CD4-positive, alpha-beta memory T cell (primary cell): ENCODE measurements at regions not wholly inside any gene's neighbourhood (a gene's known extent, or its start where the extent isn't known, plus 50 kb on each side); places are given as distances from the start of the nearest gene placed in this dataset.

ENCODE experiments used
- CTCF ChIA-PET: fragments of 350-600 bp; sonication (Branson Sonifier 250); formaldehyde crosslinking; loops from one replicate; lab custom pipeline; 2021; ENCODE audit warnings: inconsistent platforms; ENCODE audit not compliant: partially characterized antibody; lab: Charles Lee
- POLR2A ChIA-PET: fragments of 350-600 bp; sonication (Branson Sonifier 250); formaldehyde crosslinking; loops from one replicate; lab custom pipeline; 2021; ENCODE audit not compliant: partially characterized antibody; lab: Charles Lee
- DNase-seq, 5 donors: peaks; one replicate each; pipeline versions ENCODE4 v3.0.0 to v3.0.0-alpha.2; 2020 to 2022; ENCODE audit warnings: mixed read lengths in 1 of 5
- H3K27ac ChIP-seq: one replicate; pipeline ENCODE4 v1.7.0; 2013; ENCODE audit warnings: low read depth, low read length
- H3K27me3 ChIP-seq: 2 replicates; pipeline ENCODE4 v1.7.0; 2013; ENCODE audit warnings: mild to moderate bottlenecking, low read length, moderate library complexity; ENCODE audit not compliant: insufficient read depth
- H3K36me3 ChIP-seq: 2 replicates; pipeline ENCODE4 v1.7.0; 2013; ENCODE audit warnings: mild to moderate bottlenecking, low read length, moderate library complexity; ENCODE audit not compliant: insufficient read depth
- H3K4me1 ChIP-seq: 2 replicates; pipeline ENCODE4 v1.7.0; 2013; ENCODE audit warnings: mild to moderate bottlenecking, low read length, moderate library complexity; ENCODE audit not compliant: insufficient read depth
- H3K4me3 ChIP-seq, 2 donors: one replicate each; pipeline ENCODE4 v1.7.0; 2013; ENCODE audit warnings: low read length in 2 of 2, mild to moderate bottlenecking in 1 of 2
- H3K9me3 ChIP-seq, 2 donors: one replicate each; pipeline ENCODE4 v1.7.0; 2013; ENCODE audit warnings: low read length in 2 of 2, control low read depth in 1 of 2; ENCODE audit not compliant: control insufficient read depth in 1 of 2
- H3K27ac Mint-ChIP-seq, 7 donors: one replicate each; pipeline ENCODE4 v1.8.0; 2020 to 2021; ENCODE audit warnings: mixed read lengths in 7 of 7, mild to moderate bottlenecking in 6 of 7, inconsistent platforms in 3 of 7, moderate library complexity in 3 of 7
- H3K27me3 Mint-ChIP-seq, 2 donors: one replicate each; pipeline ENCODE4 v1.8.0; 2020 to 2021; ENCODE audit warnings: mixed read lengths in 2 of 2
- H3K36me3 Mint-ChIP-seq, 2 donors: one replicate each; pipeline ENCODE4 v1.8.0; 2020 to 2021; ENCODE audit warnings: mixed read lengths in 2 of 2, inconsistent platforms in 1 of 2, mild to moderate bottlenecking in 1 of 2
- H3K4me1 Mint-ChIP-seq, 4 donors: one replicate each; pipeline ENCODE4 v1.8.0; 2020 to 2021; ENCODE audit warnings: mixed read lengths in 4 of 4, mild to moderate bottlenecking in 1 of 4
- H3K4me3 Mint-ChIP-seq, 8 donors: one replicate each; pipeline ENCODE4 v1.8.0; 2020 to 2021; ENCODE audit warnings: mixed read lengths in 8 of 8, mild to moderate bottlenecking in 7 of 8, moderate library complexity in 6 of 8, inconsistent platforms in 3 of 8
- H3K9me3 Mint-ChIP-seq, 8 donors: one replicate each; pipeline ENCODE4 v1.8.0; 2020 to 2021; ENCODE audit warnings: mixed read lengths in 8 of 8, mild to moderate bottlenecking in 5 of 8, inconsistent platforms in 3 of 8, moderate library complexity in 1 of 8
- intact Hi-C: fragments of 100-400 bp; cut with micrococcal nuclease; formaldehyde crosslinking; loops from one replicate; pipeline ENCODE4 v1.15.1; 2023

DNA sequence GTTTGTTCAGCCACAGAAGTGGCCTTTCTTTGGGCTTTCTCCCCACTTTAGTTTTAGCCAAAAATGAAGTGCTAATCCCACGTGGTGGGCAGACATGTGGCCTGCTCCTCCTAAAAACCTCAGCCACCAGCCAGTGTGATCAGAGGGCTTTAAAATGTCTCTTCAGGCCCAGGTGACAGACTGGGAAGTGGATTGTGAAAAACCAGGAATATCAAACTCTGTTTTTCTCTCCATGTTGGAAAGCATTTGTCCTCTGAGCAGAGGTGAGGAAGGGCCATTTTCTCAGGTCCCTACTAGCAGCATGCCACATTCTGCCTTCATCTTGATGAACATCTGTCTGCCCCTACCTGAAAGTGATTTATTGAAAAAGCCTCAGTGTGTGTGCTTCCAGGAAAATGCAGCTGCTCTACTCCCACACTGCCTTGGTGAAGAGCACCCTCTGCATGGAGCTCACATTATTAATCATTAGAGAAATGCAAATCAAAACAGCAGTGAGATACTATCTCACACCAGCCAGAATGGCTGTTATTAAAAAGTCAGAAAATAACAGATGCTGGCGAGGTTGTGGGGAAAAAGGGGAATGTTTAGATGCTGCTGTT, 181.2 kb upstream of the DMAC1 start:
- DNase-seq: no peak
- Mint-ChIP-seq H3K4me3 (peak overlapping the region in 1 of 8 donors; percentile 15), H3K27me3 (no peaks in the 10 kb centered on the region), H3K9me3 (no peaks in the 10 kb centered on the region), H3K4me1 (peaks cover 33 to 62% (median 54%) of the 10 kb centered on the region in 4 donors), H3K27ac (peak overlapping the region in 3 of 7 donors; percentile 23 to 74 (median 48)), H3K36me3 (peaks cover 0 to 4% of the 10 kb centered on the region in 2 donors)
- no peak overlapping the region for H3K27ac ChIP-seq
- H3K36me3 ChIP-seq: no peaks in the 10 kb centered on the region
- ChIA-PET CTCF (no interaction called here), POLR2A (no interaction called here)
- H3K4me1 ChIP-seq: peaks cover 58% of the 10 kb centered on the region
- no peaks in the 10 kb centered on the region for H3K9me3 ChIP-seq
- intact Hi-C loops: no loop called here
- H3K27me3 ChIP-seq: no peaks in the 10 kb centered on the region
- no peak overlapping the region for H3K4me3 ChIP-seq

DNA sequence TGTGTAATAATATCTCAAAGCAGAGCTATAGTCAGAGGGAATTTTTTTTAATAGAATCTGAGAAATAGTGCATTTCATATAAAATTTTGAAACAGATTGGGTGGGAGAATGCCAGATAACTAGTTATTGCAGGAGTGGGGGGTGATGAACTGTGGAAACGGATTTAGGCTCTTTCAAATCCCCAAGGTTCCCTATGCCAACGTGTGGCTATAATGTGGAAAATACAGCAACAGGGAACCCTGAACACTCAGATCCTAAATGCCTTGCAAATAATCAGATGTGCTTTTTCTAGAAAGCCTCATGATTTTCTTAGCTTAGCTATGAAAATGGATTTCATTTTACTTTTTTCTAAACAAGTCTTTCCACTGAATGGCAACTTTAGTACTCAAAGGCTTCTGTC, 180.5 kb upstream of the DMAC1 start:
- POLR2A ChIA-PET: no interaction called here

DNA sequence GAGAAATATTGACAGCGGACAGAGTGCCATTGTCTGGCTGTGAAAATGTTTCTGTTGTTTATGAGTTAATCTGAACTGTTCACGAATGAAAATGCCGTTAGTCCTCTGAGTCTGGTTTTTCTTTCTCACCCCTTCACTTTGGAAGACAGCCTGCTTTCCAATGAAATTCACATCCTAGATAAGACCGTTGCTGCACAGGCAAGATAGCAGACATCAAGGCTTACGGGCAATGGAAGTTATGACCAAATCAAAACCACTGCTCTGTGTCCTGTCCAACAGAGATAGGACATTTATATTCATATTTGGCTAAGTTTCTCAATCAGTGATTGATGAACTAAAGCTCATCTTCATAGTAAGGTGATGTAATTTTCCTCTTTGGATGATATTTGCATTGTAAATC, 180.0 kb upstream of the DMAC1 start:
- H3K27ac ChIP-seq: no peak overlapping the region
- ChIA-PET CTCF (no interaction called here), POLR2A (no interaction called here)
- H3K4me3 ChIP-seq: no peak overlapping the region
- Mint-ChIP-seq H3K27me3 (no peaks in the 10 kb centered on the region), H3K4me3 (no peak overlapping the region), H3K4me1 (peaks cover 41 to 72% (median 63%) of the 10 kb centered on the region in 4 donors), H3K9me3 (no peaks in the 10 kb centered on the region), H3K36me3 (peaks cover 0 to 4% of the 10 kb centered on the region in 2 donors), H3K27ac (peak overlapping the region in 1 of 7 donors; percentile 5)
- no peak for DNase-seq
- peaks cover 69% of the 10 kb centered on the region for H3K4me1 ChIP-seq
- intact Hi-C loops: loop anchor here (5.0 to 10.0 kb wide), 5 partner anchors 33 to 1972 kb away; partner anchors contain the start of gene KDM4C
- H3K27me3 ChIP-seq: no peaks in the 10 kb centered on the region
- H3K36me3 ChIP-seq: no peaks in the 10 kb centered on the region
- H3K9me3 ChIP-seq: no peaks in the 10 kb centered on the region

More for the DNA sequence above, 180.5 kb upstream of the DMAC1 start:
- DNase-seq: no peak
- no peak overlapping the region for H3K4me3 ChIP-seq
- Mint-ChIP-seq H3K9me3 (no peaks in the 10 kb centered on the region), H3K27me3 (no peaks in the 10 kb centered on the region), H3K27ac (peak overlapping the region in 1 of 7 donors; percentile 5), H3K4me3 (no peak overlapping the region), H3K4me1 (peaks cover 37 to 67% (median 59%) of the 10 kb centered on the region in 4 donors), H3K36me3 (peaks cover 0 to 4% of the 10 kb centered on the region in 2 donors)
- intact Hi-C loops: no loop called here
- no peaks in the 10 kb centered on the region for H3K9me3 ChIP-seq
- H3K4me1 ChIP-seq: peaks cover 65% of the 10 kb centered on the region
- CTCF ChIA-PET: no interaction called here
- no peaks in the 10 kb centered on the region for H3K36me3 ChIP-seq
- no peak overlapping the region for H3K27ac ChIP-seq
- no peaks in the 10 kb centered on the region for H3K27me3 ChIP-seq

DNA sequence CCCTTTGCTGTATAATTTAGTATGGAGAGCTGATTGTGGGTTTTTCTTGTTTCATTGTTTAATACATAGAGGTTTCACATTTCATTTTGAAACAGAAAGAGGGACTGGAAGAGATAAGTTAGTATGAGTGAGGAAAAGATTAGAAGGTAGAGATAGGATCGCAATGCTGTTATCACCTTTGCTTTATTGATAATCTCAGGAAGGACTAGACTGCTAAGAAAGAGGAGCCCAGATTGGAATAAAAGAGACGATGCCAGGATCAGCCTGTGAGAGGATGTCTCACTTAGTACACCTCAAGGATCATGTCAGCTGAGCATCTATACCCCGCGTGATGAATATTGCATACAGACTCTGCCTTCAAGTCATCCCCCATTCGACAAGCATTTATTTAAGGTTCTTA, 178.0 kb upstream of the DMAC1 start:
- Histone ChIP-seq H3K27ac (peak overlapping the region; percentile 51), H3K4me3 (no peak overlapping the region), H3K4me1 (peaks cover 73% of the 10 kb centered on the region), H3K36me3 (no peaks in the 10 kb centered on the region), H3K27me3 (no peaks in the 10 kb centered on the region), H3K9me3 (no peaks in the 10 kb centered on the region)
- no peaks in the 10 kb centered on the region for H3K36me3 Mint-ChIP-seq
- peaks cover 48 to 77% (median 62%) of the 10 kb centered on the region in 4 donors for H3K4me1 Mint-ChIP-seq
- DNase-seq: no peak
- intact Hi-C loops: loop anchor here (2.0 to 10.0 kb wide), 6 partner anchors 35 to 1970 kb away; partner anchors contain the start of genes KDM4C and UHRF2
- POLR2A ChIA-PET: no interaction called here
- peak overlapping the region in 6 of 8 donors; percentile 0 to 61 (median 21) for H3K4me3 Mint-ChIP-seq
- CTCF ChIA-PET: interaction anchor here (1.9 kb wide), 1 partner anchor 19 kb away, joined by 4 read pairs; no protein-coding TSS in a partner anchor
- peak overlapping the region; percentile 49 to 97 (median 83) for H3K27ac Mint-ChIP-seq
- no peaks in the 10 kb centered on the region for H3K9me3 Mint-ChIP-seq
- H3K27me3 Mint-ChIP-seq: no peaks in the 10 kb centered on the region

DNA sequence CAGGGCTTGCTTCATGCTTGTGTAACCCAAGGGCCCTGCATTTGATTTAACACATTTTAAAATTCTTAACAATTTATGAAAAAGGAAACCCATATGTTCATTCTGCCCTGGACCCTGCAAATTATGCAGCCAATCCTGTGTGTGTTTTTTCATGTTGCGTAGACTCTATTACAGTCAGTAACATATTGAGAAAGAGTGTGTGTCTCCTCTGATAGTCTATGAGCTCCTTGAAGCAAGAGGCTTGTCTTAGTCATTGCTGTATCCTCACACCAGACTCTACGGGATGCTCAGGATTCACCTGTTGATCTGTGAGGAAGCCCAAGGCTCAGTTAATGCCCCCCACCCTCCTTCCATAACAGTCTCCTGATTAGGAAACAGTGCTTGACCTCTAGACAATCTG, 177.3 kb upstream of the DMAC1 start:
- Histone ChIP-seq H3K36me3 (no peaks in the 10 kb centered on the region), H3K9me3 (no peaks in the 10 kb centered on the region), H3K4me1 (peaks cover 70% of the 10 kb centered on the region), H3K27ac (peak overlapping the region; percentile 51), H3K27me3 (no peaks in the 10 kb centered on the region), H3K4me3 (no peak overlapping the region)
- Mint-ChIP-seq H3K4me3 (peak overlapping the region in 5 of 8 donors; percentile 61 to 81 (median 73)), H3K4me1 (peaks cover 48 to 71% (median 59%) of the 10 kb centered on the region in 4 donors), H3K9me3 (no peaks in the 10 kb centered on the region), H3K27ac (peak overlapping the region; percentile 83 to 97 (median 94)), H3K36me3 (no peaks in the 10 kb centered on the region), H3K27me3 (no peaks in the 10 kb centered on the region)
- CTCF ChIA-PET: interaction anchor here (0.9 to 1.9 kb wide), 3 partner anchors 9 to 318 kb away, joined by 3 to 4 read pairs (median 3); no protein-coding TSS in a partner anchor
- DNase-seq: no peak
- POLR2A ChIA-PET: interaction anchor here (0.8 to 2.0 kb wide), 5 partner anchors 9 to 177 kb away, joined by 3 to 16 read pairs (median 3); partner anchors contain the start of gene DMAC1
- intact Hi-C loops: loop anchor here (1.0 to 10.0 kb wide), 8 partner anchors 35 to 1970 kb away; partner anchors contain the start of genes DMAC1, KDM4C and UHRF2

DNA sequence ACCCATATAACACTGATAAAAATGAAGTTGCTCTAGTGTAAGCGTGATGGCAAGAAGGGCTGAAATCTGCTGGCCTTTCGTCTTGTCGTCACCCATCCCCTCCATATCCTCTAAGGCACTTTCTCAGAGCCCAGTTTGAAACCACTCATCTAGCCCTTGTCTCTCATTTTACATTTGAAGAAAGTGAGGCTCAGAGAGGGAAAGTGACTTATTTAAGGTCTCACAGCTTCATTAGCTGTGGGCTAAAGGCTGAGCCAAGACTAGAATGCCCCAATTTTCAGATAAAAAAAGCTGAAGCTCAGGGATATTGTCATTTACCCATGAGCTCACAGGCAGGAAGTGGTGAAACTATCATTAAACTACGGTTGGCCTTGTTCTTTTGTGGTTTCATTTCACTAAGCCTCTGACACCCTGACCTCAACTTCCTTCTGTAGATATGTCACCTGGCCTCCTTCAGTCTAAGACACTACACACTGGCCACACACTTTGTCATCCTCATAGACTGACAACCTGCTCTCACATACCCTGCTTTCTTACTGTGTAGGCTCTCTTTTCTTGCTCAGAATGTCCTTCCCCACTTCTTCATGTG, 176.7 kb upstream of the DMAC1 start:
- Mint-ChIP-seq H3K4me1 (peaks cover 42 to 65% (median 53%) of the 10 kb centered on the region in 4 donors), H3K4me3 (peak overlapping the region; percentile 44 to 81 (median 71)), H3K27ac (peak overlapping the region; percentile 83 to 97 (median 94)), H3K36me3 (no peaks in the 10 kb centered on the region), H3K27me3 (no peaks in the 10 kb centered on the region), H3K9me3 (no peaks in the 10 kb centered on the region)
- ChIA-PET CTCF (interaction anchor here (0.9 to 1.9 kb wide), 3 partner anchors 9 to 317 kb away, joined by 3 to 4 read pairs (median 3); no protein-coding TSS in a partner anchor), POLR2A (interaction anchor here (0.6 to 2.0 kb wide), 6 partner anchors 9 to 177 kb away, joined by 3 to 16 read pairs (median 3); partner anchors contain the start of gene DMAC1)
- no peaks in the 10 kb centered on the region for H3K27me3 ChIP-seq
- peak; percentile 84 to 90 (median 89) for DNase-seq
- H3K4me1 ChIP-seq: peaks cover 64% of the 10 kb centered on the region
- no peaks in the 10 kb centered on the region for H3K36me3 ChIP-seq
- intact Hi-C loops: loop anchor here (1.0 to 10.0 kb wide), 8 partner anchors 36 to 1969 kb away; partner anchors contain the start of genes DMAC1, KDM4C and UHRF2
- H3K9me3 ChIP-seq: no peaks in the 10 kb centered on the region
- peak overlapping the region; percentile 51 for H3K27ac ChIP-seq
- H3K4me3 ChIP-seq: no peak overlapping the region

DNA sequence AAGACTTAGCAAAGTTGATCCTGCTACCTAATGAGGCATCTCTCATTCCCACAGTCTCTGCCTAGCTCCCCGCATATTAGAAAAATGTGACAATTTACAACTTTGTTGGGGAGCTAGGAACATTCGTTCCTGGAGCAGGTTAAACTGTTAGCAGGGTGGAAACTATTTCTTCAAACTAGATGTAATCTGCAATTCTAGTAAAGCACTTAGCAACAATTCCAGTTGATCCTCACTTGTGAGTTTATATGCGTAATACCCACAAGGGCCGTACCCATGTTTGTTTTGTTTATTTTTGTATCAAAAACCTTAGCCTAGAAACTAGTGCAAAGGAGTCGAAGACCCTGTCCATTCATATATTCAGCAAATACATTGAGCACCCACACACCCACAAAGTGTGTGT, 175.8 kb upstream of the DMAC1 start:
- no peak for DNase-seq
- Histone ChIP-seq H3K36me3 (no peaks in the 10 kb centered on the region), H3K27ac (no peak overlapping the region), H3K27me3 (no peaks in the 10 kb centered on the region), H3K4me3 (no peak overlapping the region), H3K4me1 (peaks cover 56% of the 10 kb centered on the region), H3K9me3 (no peaks in the 10 kb centered on the region)
- POLR2A ChIA-PET: interaction anchor here (0.9 to 2.0 kb wide), 2 partner anchors 18 to 39 kb away, joined by 3 to 16 read pairs; no protein-coding TSS in a partner anchor
- Mint-ChIP-seq H3K9me3 (no peaks in the 10 kb centered on the region), H3K4me3 (peak overlapping the region in 2 of 8 donors; percentile 53 to 71), H3K36me3 (no peaks in the 10 kb centered on the region), H3K27me3 (no peaks in the 10 kb centered on the region), H3K27ac (peak overlapping the region in 2 of 7 donors; percentile 58 to 72), H3K4me1 (peaks cover 39 to 57% (median 47%) of the 10 kb centered on the region in 4 donors)
- intact Hi-C loops: loop anchor here (5.0 to 10.0 kb wide), 5 partner anchors 37 to 1968 kb away; partner anchors contain the start of gene KDM4C
- CTCF ChIA-PET: no interaction called here
